ENCODE measurements at regions not wholly inside any gene's neighbourhood (a gene's known extent, or its start where the extent isn't known, plus 50 kb on each side); places are given as distances from the start of the nearest gene placed in this dataset.

DNA sequence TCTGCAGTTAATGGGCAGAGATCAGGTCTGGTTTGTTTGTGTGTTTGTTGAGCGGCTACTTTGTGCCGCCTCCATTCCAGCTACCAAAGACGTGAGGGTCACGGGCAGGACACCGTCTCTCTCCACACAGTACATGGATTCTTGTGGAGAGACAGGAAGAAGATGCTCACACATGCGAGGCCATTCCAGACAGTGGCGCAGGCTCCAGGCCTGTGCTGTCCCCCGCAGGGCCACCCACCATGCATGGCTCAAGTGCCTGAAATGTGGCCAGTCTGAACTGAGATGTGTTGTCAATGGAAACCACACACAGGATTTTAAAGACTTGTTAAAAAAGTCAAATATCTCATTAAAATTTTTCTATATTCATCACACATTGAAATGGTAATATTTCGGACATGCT, 848.3 kb downstream of the TBC1D22A start:
- DNase-seq (ENCODE audit: low read depth): no peak

DNA sequence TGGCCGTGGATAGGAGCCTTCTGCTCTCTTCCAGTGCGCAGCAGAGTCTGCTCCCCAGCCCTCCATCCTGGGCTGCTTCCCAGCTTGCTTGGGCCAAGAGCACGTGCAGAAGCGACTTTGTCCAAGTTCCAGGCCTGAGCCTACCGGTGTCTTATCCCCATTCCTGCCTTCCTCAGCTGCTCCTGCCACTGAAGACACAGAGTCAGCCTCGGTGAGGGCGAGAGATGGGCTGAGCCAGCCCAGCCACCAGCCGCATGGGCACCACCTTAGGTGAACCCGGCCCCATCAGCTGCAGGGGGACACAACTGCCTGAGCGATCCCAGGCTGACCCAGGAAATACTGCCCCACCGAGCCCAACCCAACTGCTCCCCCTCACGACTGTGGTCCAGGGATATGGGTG, 847.8 kb downstream of the TBC1D22A start:
- no peak for DNase-seq (ENCODE audit: low read depth)

DNA sequence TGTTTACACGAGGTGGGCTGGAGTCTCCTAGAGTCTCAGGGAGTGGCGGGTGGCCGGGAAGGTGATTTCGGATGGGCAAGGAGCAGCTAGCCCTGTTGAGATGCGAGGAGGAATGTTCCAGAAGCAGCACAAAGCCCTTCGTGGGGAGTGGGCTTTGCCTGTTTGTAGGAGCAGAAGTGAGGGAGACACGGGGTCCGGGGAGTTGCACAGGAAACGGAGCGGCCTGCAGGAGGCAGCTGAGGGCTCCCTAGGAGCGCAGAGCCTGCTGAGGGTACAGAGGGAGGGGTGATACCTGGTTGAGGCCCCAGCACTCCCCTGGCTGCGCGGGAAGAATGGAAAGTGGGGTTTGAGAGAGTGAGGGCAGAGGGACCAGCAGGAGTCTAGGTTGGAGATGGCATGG, 847.2 kb downstream of the TBC1D22A start:
- DNase-seq (ENCODE audit: low read depth): no peak

DNA sequence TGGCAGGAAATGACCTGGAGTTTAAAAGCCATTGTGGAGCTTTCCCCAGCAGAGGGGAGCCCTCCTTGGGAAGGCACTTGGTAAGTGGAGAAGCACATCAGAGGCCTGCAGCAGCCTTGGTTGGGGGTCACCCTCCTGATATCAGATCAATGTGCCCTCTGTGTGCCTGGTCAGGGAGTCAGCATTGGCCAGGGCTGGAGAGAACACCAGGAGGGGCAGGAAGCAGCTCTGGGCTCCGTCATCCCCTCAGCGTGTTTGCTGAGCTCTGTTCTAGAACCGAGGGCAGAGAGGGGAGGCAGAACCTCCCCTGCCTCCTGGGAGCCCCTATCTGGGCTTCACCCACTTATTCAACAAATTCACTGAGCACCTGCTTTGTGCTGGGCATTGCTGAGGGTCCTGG, 846.0 kb downstream of the TBC1D22A start:
- DNase-seq (ENCODE audit: low read depth): no peak

DNA sequence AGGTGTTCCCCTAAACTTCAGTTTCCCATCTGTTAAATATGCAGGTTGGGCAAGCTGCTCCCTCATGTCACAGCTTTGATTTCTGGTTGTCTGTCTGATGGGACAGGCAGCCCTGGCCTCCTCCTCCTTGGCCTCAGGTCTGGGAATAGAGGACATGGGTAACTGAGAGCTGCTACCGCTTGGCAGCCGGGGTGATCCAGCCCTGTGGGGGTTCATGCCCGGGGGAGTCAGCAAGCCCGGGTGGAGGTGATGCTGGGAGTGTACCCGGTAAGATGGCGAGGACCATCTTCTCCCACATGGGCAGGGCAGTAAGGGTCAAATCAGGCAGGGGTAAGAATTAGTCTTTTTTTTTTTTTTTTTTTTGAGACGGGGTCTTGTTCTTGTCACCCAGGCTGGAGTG, 845.0 kb downstream of the TBC1D22A start:
- no peak for DNase-seq (ENCODE audit: low read depth)

DNA sequence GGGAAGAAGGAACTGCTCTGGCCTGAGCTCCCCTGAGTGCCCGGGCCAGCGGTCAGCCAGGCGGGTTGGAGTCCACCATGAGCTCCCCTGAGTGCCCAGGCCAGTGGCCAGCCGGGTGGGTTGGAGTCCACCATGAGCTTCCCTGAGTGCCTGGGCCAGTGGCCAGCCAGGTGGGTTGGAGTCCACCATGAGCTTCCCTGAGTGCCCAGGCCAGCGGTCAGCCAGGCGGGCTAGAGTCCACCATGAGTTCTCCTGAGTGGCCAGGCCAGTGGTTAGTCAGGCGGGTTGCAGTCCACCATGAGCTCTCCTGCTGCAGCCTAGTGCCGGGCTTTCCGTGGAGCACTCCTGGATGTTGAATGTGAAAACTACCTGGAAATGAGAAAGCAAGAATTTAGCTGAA, 844.0 kb downstream of the TBC1D22A start:
- no peak for DNase-seq (ENCODE audit: low read depth)

DNA sequence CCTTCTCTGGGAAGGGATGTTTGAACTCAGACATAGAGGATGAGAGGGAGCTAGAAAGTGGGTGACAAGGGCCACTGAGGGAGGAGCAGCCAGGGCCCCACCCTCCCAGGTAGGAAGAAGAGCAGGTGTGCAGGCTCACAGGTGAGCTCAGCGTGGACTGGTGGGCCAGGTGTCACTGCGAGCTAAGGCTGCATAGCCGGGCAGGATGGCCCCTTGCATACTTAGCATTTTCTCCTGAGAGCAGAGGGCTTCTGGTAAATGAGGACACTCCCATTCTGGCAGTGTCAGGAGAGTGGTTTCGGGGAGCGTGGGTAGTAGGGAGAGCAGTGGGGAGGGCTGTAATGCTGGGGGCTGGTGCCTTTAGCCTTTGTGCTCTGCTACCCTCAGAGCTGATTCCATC, 843.4 kb downstream of the TBC1D22A start:
- DNase-seq (ENCODE audit: low read depth): no peak

DNA sequence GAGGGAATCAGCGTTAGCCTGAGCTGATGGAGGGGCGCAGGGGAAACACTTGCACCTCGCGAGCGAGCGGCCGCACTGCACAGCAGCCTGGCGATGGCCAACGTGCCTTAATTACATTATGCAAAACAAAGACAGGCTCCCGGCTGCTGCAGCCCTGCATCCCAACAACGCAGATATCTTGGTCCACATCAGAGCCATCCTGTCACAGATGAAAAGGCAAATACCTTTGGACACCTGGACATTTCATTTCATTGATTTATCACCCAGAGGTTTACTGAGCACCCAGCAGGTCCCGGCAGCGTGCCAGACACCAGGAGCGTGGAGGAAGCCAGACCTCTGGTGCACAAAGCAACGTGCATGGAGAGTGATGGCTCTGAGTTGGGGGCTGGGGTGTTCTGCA, 843.0 kb downstream of the TBC1D22A start:
- DNase-seq (ENCODE audit: low read depth): no peak

DNA sequence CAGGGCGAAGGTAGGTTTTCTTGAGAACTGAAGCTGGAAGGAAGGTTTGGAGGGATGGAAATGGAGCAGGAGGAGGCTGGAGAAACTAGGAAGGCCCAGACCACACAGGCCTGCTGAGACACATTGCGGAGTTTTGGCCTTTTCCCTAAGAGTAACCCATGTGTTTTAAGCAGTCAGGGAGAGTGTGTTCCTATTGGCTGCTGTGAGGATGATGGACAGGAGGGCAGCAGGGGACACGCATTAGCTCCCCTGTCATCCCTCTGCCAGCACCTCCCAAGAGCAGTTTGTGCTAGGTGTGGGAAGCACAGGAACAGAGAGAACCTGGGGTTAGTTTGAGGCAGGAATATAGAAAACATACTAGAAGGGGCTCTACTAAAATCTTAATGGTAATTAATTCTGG, 842.1 kb downstream of the TBC1D22A start:
- DNase-seq (ENCODE audit: low read depth): no peak

DNA sequence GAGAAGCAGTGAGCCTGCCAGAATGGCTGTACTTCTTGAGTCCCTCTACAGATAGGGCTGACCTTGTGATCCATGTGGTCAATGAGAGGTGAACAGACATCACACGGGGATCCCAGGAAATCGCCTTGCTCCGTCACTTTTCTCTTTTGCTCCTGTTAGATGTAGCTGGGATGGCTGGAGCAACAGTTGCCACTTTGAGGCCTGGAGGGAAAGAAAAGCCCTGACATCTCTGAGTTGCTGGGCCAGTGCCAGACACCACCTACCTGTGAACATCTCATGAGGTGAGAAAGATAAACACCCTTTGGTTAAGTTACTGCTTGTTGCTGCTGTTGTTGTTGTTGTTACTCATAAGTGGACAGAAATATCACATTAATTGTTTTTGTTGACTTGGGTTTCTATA, 840.3 kb downstream of the TBC1D22A start:
- no peak for DNase-seq (ENCODE audit: low read depth)

DNA sequence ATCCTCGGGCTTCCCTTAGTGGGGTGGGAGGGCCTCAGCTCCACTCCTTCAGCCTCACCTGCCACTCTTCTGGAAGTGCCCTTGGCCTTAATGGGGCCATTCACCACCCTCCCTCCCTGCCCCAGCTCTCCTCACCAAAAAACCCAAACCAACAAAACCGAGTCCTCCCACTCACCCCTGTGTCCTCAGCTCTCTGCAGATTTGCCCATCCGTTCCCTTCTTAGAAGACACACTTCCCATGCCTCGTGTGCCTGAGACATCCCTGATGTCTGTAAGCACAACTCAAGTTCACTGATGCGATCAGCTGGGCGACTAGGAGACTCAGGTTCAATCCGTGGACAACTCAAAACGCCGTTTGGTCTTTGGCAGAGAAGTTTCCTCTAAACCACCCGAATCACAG, 839.2 kb downstream of the TBC1D22A start:
- DNase-seq (ENCODE audit: low read depth): no peak

DNA sequence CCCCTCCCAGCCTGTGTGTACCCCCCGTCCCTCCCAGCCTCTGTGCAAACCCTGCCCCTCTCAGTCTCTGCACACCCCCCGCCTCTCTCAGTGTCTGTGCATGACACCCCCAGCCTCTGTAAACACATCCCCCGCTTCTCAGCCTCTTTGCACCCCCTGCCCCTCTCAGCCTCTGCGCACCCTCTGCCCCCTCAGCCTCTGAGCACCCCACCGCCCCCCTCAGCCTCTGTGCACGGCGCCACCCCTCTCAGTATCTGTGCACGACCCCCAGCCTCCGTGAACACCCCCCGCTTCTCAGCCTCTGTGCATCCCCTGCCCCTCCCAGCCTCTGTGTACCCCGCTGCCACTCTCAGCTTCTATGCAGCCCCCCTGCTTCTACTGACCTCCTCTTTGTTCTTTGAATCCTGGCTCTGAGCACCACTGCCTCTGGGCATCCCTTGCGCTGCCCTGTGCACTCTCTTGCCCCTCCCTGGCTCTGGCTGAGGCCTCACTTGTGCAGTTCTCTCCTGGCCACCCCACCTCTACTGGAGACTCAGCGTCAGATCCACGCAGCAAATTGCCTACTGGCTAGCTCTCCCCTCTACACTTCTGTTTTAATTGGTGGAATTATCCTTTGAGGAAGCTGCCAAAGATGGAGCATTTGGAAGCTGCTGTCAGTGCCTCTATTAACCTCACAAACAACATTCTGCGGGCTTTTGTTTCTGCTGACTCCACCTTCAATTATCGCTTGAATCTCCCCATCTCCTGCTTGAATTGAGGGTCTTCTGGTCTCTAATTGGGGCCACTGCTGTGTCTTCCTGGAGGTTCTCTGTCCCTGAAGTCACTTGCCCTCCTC, 838.6 kb downstream of the TBC1D22A start:
- DNase-seq (ENCODE audit: low read depth): no peak

DNA sequence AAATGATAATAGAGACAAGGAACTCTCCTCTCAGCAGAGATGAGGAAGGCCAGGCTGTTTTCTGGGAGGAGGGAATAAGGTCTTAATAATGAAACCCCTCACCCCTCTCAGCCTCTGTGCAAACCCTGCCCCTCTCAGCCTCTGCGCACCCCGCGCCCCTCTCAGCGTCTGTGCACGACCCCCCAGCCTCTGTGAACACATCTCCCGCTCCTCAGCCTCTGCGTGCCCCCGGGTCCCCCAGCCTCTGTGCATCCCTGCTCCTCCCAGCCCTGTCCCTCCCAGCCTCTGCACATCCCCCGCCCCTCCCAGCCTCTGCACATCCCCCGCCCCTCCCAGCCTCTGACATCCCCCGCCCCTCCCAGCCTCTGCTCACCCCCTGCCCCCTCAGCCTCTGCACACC, 837.8 kb downstream of the TBC1D22A start:
- DNase-seq (ENCODE audit: low read depth): no peak

DNA sequence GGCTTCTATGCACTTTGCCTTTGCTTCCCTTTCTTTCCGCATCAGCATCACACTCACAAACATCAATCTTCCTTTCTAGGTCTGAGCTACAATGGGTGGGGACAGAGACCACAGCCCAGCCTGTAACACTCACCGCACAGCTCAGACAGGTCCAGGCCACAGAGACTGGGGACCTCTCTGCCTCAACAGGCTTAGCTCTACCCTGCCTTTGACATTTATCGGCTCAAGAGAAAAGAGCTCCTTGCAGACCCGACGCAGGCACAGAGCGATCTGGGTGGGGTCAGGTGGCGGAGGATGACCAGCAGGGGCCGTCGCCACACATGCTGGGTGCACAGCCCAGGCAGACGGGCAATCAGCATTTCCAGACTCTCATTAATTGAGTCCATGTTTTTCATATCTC, 837.3 kb downstream of the TBC1D22A start:
- DNase-seq (ENCODE audit: low read depth): no peak

DNA sequence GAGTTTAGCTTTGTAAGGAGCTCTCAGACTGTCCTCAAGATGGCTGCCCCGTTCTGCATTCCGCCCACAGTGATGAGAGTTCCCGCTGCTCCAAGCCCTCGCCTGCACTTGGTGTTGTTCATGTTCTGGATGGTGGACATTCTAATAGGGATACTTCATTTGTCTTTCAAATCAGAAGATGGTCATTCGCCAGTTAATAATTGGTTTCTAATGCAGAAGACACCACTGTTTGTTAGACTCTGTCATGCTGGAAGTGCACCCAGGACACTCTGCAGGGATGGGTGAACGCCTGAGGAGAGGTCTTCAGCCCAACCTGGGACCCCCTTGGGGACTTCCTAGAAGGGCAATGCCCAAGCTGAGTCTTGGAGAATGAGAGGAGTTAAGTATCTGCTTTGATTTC, 836.4 kb downstream of the TBC1D22A start:
- no peak for DNase-seq (ENCODE audit: low read depth)

DNA sequence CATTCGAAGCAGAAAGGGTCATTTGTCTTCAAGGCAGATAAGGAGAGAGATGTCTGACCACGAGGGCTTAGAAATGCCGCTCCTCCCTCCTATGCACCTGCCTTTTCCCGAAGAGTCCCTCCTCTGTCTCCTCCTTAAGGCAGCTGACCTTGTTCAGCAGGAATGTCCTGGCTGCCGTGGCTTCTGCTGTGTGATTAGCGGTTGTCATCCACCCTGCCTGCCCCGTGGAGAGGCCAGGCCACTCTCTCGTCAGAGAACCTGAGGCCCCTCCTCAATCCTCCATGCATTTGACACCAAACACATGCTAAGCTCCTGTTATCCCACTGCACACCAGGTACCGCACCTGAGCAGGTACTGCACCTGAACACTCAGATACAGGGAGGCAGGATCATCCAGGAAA, 834.6 kb downstream of the TBC1D22A start:
- DNase-seq (ENCODE audit: low read depth): no peak

DNA sequence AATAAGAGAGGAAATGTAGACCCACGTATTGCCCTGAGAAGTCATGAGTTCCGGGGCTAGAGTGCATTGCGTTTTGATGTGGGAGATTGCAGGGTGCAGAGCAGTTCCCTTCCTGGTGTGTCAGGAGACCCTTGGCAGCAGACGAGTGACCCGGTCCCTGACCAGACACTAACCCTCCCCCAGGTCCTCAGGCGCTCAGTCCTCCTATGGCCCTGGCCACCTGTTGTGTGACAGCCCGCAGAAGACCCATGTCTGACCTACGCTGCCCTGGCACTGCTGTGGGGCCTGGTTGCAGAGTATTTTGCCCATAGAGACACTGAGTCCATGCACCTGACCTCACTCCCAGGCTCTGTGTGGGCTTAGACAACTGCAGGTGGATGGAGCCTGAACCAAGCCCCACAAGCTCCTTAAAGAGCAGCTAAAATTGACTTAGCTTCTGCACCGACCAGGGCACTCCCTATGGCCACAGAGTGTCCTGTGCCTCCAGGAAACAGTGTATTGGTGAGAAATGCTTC, 833.8 kb downstream of the TBC1D22A start:
- no peak for DNase-seq (ENCODE audit: low read depth)

DNA sequence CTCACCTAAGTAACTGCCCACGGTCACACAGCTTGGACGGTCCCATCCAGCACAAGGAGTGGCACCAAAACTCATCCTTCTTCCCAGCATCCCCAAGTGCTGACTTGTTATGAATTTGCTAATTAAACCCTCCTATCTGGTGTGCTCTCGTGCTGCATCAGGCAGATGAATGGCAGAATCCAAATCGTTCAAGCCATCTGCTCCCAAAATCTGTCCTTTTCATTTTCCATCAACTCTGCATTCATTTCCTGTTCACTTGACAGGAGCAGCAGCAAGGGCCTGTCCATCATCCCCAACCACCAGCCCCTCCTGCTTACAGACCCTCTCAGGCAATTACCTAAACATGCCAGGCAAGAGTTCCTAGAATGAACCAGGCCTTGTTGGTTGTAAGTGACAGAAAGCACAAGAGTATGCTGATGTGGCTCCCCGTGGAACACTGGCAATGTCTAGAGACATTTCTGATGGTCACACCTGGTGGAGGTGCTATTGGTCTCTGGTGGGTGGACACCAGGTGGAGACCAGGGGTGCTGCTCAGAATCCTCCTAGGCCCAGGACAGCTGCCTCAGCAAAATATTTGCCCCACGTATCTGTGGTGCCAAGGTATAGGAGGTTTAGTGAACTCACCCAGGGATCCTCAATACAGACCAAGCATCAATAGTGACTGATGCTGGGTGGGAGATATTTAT, 832.5 kb downstream of the TBC1D22A start:
- no peak for DNase-seq (ENCODE audit: low read depth)

DNA sequence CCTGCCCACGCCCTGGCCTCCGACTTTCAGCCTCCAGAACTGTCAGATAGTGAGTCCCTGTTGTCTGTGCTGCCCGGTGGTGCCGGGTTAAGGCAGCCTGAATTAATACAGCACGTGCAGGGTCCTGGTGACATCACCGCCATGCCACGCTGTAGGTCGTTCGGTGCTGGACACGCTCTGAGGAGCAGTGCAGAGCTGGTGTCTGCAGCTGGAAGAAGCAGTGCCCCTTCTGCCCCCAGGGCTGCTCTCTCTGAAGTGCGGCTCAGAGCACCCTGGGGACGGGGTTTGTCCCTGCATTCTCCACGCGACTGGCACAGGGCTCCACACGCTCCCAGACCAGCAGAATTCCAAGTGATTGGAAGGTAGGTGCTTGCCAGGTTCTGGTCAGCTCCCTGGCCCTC, 831.5 kb downstream of the TBC1D22A start:
- no peak for DNase-seq (ENCODE audit: low read depth)

DNA sequence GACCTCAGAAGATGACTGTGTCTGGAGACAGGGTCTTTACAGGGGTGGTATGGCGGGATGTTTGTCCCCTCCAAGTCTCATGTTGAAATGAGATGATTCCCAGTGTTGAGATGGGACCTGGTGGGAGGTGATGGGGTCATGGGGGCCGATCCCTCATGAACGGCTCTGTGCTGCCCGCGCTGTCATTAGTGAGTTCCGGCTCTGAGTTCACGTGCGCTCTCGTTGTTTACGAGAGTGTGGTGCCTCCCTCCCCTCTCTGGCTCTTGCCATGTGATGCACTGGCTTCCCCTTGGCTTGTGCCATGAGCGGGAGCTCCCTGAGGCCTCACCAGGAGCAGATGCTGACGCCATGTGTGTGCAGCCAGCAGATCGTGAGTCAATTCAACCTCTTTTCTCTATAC, 830.8 kb downstream of the TBC1D22A start:
- no peak for DNase-seq (ENCODE audit: low read depth)

DNA sequence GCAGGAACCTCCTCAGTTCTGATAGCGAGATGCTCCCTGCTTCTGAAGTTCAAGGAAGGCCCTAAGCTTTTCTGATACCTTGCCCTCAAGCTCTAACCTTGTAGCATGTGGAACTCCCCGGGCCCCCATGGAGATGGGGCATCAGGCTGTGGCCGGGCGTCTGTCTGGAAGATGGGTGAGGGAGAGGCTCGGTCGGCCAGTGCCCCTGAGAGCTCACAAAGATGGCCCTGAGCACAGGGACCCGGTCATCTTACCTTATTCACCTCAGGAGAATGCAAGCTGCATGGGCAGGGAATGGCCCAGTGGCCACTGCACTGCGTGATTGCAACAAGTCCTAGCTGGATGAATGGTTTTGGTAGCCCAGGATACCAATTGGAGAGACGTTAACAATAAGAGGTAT, 830.3 kb downstream of the TBC1D22A start:
- no peak for DNase-seq (ENCODE audit: low read depth)

DNA sequence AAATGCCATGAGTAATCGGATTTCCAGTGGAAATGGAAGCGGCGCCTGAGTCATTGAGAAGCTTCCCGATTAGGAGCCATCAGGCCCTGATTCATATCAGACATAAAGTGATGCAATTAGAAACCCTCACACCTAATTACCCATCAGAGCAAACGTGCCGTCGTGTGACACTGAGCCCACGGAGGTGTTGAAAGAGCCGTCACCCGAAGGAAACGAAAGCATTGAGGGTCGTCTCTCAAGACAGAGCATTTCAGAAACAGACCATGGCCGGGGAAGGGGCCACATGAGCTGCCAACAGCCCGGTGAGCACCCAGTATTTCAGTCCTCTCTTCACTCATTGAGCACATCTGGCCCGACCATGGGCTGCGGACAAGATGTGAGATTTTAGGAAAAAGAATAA, 829.3 kb downstream of the TBC1D22A start:
- DNase-seq (ENCODE audit: low read depth): no peak

DNA sequence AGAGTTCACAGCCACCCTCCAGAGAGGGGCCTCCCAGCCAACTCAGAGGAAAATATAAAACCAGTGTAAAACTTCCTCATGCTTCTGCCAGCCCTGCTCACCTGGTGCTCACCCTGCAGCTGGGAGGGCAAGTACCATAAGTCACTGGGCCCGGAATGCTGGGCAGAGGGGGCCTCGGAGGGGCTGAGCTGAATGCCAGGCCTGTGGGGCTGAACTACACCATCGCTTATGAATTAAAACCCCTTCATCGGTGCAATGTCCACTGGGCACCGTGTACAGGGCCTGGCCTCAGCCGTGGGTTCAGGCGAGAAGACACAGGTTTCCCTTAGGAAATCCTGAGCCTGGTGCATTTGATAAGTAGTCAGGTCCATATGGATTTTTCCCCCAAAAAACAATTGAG, 828.6 kb downstream of the TBC1D22A start:
- no peak for DNase-seq (ENCODE audit: low read depth)
